ENCODE measurements at regions not wholly inside any gene's neighbourhood (a gene's known extent, or its start where the extent isn't known, plus 50 kb on each side); places are given as distances from the start of the nearest gene placed in this dataset.

- TF ChIP-seq CTCF (IDR thresholded peaks at IDR 0.05) (no peak), POLR2A (IDR thresholded peaks at IDR 0.05) (no peak)
These were observed 514.7 kb downstream of the SOX11 start for GRCh38 chr2:6206882-6207281.

Measured in Peyer's patch (tissue), 4 donors.